Central memory CD8-positive, alpha-beta T cell (primary cell): ENCODE measurements at regions not wholly inside any gene's neighbourhood (a gene's known extent, or its start where the extent isn't known, plus 50 kb on each side); places are given as distances from the start of the nearest gene placed in this dataset.

Source experiments
- ATAC-seq: fragments of 150-1000 bp; cut with Tn5 transposase; replicated peaks from 2 replicates; pipeline ENCODE4 v1.10.0; 2022; ENCODE audit warnings: mild to moderate bottlenecking, moderate FRiP score, moderate number of reproducible peaks; ENCODE audit not compliant: poor library complexity, severe bottlenecking; ENCODE audit errors: extremely low read depth
- DNase-seq, 2 donors: peaks; one replicate each; pipeline ENCODE4 v3.0.0; 2021; ENCODE audit warnings: low spot score in 2 of 2
- H3K27ac Mint-ChIP-seq: one replicate; pipeline ENCODE4 v1.8.0; 2022; ENCODE audit warnings: low read depth, mild to moderate bottlenecking, moderate library complexity, mixed read lengths
- H3K27me3 Mint-ChIP-seq: one replicate; pipeline ENCODE4 v1.8.0; 2022; ENCODE audit warnings: mixed read lengths
- H3K36me3 Mint-ChIP-seq: one replicate; pipeline ENCODE4 v1.8.0; 2022; ENCODE audit warnings: mild to moderate bottlenecking, moderate library complexity, mixed read lengths; ENCODE audit not compliant: insufficient read depth
- H3K4me1 Mint-ChIP-seq: one replicate; pipeline ENCODE4 v1.8.0; 2022; ENCODE audit warnings: mixed read lengths
- H3K4me3 Mint-ChIP-seq: one replicate; pipeline ENCODE4 v1.8.0; 2022; ENCODE audit warnings: mild to moderate bottlenecking, moderate library complexity, mixed read lengths
- H3K9me3 Mint-ChIP-seq: one replicate; pipeline ENCODE4 v1.8.0; 2022; ENCODE audit warnings: mixed read lengths

- H3K4me3 Mint-ChIP-seq, result no peak overlapping the region
- H3K9me3 Mint-ChIP-seq, result peaks cover 7% of the 10 kb centered on the region
- no peak overlapping the region for H3K27ac Mint-ChIP-seq
- no peaks in the 10 kb centered on the region for H3K4me1 Mint-ChIP-seq
- peaks cover 31% of the 10 kb centered on the region for H3K27me3 Mint-ChIP-seq
- no peak for DNase-seq
- H3K36me3 Mint-ChIP-seq, result no peaks in the 10 kb centered on the region
- ATAC-seq, result no peak
These were observed 376.8 kb upstream of the AJAP1 start for GRCh38 chr1:4277598-4277997.

DNA sequence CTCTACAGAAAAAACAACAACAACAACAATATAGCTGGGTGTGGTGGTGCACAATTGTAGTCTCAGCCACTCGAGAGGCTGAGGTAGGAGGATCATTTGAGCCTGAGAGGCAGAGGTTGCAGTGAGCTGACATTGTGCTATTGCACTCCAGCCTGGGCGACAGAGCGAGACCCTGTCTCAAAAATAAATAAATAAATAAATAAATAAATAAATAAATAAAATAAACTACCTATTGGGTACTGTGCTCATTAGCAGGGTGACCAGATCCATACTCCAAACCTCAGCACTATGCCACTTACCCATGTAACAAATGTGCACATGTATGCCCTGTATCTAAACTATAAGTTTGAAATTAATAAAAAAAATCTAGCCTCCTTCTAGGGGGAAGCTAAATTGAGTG is 369.4 kb upstream of the AJAP1 start:
- Mint-ChIP-seq H3K9me3 (peaks cover 6% of the 10 kb centered on the region), H3K4me1 (no peaks in the 10 kb centered on the region), H3K4me3 (no peak overlapping the region), H3K27me3 (peaks cover 25% of the 10 kb centered on the region), H3K36me3 (no peaks in the 10 kb centered on the region), H3K27ac (no peak overlapping the region)
- DNase-seq, result no peak
- no peak for ATAC-seq

GRCh38 chr1:4292861-4293260 is 361.5 kb upstream of the AJAP1 start:
- Mint-ChIP-seq H3K4me3 (no peak overlapping the region), H3K4me1 (no peaks in the 10 kb centered on the region), H3K27ac (no peak overlapping the region), H3K9me3 (peaks cover 15% of the 10 kb centered on the region), H3K36me3 (no peaks in the 10 kb centered on the region), H3K27me3 (peaks cover 74% of the 10 kb centered on the region)
- DNase-seq (no peak), ATAC-seq (no peak)

GRCh38 chr1:4298361-4299083 is 355.9 kb upstream of the AJAP1 start:
- DNase-seq (no peak), ATAC-seq (no peak)
- Mint-ChIP-seq H3K4me1 (no peaks in the 10 kb centered on the region), H3K27ac (no peak overlapping the region), H3K9me3 (peaks cover 21% of the 10 kb centered on the region), H3K36me3 (no peaks in the 10 kb centered on the region), H3K4me3 (no peak overlapping the region), H3K27me3 (peaks cover 19% of the 10 kb centered on the region)

DNA sequence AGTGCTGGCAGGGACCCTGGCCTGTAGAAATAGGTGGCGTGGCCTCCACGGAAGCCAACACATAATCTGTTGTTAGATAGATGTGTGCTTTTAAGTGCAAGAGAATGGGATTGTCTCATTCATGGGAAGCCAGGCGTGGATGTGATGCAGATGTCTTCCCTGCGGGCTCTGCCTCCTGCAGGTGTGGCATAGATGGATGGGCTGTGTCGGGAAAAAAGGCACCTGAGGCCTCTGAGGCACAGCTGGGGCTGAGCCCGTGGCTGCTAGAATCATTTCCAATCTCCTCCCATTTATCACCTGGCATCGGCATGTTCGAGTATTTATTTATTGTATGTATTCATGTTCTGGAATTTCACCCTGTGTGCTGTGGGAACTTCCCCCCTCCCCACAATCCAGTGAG is 353.4 kb upstream of the AJAP1 start:
- H3K4me3 Mint-ChIP-seq, result no peak overlapping the region
- H3K27ac Mint-ChIP-seq, result no peak overlapping the region
- H3K27me3 Mint-ChIP-seq, result peaks cover 21% of the 10 kb centered on the region
- H3K4me1 Mint-ChIP-seq, result no peaks in the 10 kb centered on the region
- no peak for DNase-seq
- no peaks in the 10 kb centered on the region for H3K36me3 Mint-ChIP-seq
- peaks cover 19% of the 10 kb centered on the region for H3K9me3 Mint-ChIP-seq
- ATAC-seq, result no peak

DNA sequence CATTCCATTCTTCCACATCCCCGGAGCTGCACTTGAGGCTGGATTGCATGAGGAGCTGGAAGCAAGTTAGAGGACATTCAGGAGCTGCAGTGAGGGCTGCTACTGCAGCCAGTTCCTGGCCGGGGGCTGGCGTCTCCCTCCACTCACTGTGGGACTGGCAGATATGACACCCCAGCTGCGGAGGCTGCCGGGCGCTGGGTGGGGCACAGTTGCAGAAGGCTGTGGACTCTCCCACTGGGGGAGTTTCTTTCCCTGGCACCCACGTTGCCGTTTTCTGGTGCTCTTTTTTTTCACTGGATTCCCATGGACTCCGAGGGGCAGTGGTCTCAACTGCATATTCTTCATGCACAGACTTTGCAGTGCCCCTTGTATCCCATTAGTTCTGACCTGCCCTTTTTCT is 351.1 kb upstream of the AJAP1 start:
- DNase-seq (no peak), ATAC-seq (no peak)
- Mint-ChIP-seq H3K4me3 (no peak overlapping the region), H3K27ac (no peak overlapping the region), H3K9me3 (peaks cover 6% of the 10 kb centered on the region), H3K4me1 (no peaks in the 10 kb centered on the region), H3K36me3 (no peaks in the 10 kb centered on the region), H3K27me3 (peaks cover 9% of the 10 kb centered on the region)

GRCh38 chr1:4305526-4306301 is 348.7 kb upstream of the AJAP1 start:
- Mint-ChIP-seq H3K4me1 (no peaks in the 10 kb centered on the region), H3K4me3 (no peak overlapping the region), H3K36me3 (no peaks in the 10 kb centered on the region), H3K27me3 (peaks cover 9% of the 10 kb centered on the region), H3K27ac (no peak overlapping the region), H3K9me3 (peaks cover 6% of the 10 kb centered on the region)
- DNase-seq (no peak), ATAC-seq (no peak)

GRCh38 chr1:4306559-4307467 is 347.6 kb upstream of the AJAP1 start:
- peaks cover 18% of the 10 kb centered on the region for H3K27me3 Mint-ChIP-seq
- H3K4me1 Mint-ChIP-seq, result no peaks in the 10 kb centered on the region
- ATAC-seq (no peak), DNase-seq (no peak)
- H3K36me3 Mint-ChIP-seq, result no peaks in the 10 kb centered on the region
- no peak overlapping the region for H3K4me3 Mint-ChIP-seq
- H3K27ac Mint-ChIP-seq, result no peak overlapping the region
- H3K9me3 Mint-ChIP-seq, result peaks cover 6% of the 10 kb centered on the region

DNA sequence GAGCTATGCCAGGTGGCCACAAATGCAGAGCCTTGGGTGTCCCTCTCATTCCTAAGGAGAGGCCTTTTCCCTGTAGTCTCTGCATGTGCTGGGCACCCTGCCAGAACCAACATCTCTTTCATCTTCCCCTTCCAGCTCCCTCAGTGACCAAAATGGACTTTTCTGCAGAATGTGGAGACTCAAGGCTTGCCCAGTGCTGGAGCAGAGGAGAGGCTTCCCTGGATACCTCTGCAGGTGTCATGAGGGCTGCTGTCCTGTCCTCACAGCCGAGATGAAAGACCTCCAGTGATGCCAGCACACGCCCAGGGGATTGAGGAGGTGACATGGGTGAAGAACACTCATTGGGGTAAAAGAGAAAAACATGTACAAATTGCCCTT is 347.0 kb upstream of the AJAP1 start:
- ATAC-seq, result no peak
- no peaks in the 10 kb centered on the region for H3K36me3 Mint-ChIP-seq
- H3K27me3 Mint-ChIP-seq, result peaks cover 21% of the 10 kb centered on the region
- H3K9me3 Mint-ChIP-seq, result peaks cover 6% of the 10 kb centered on the region
- no peak overlapping the region for H3K4me3 Mint-ChIP-seq
- no peak for DNase-seq
- H3K27ac Mint-ChIP-seq, result no peak overlapping the region
- no peaks in the 10 kb centered on the region for H3K4me1 Mint-ChIP-seq

GRCh38 chr1:4307911-4308545 is 346.4 kb upstream of the AJAP1 start:
- no peak for ATAC-seq
- H3K9me3 Mint-ChIP-seq, result peaks cover 2% of the 10 kb centered on the region
- no peaks in the 10 kb centered on the region for H3K36me3 Mint-ChIP-seq
- H3K4me3 Mint-ChIP-seq, result no peak overlapping the region
- peaks cover 21% of the 10 kb centered on the region for H3K27me3 Mint-ChIP-seq
- DNase-seq, result no peak
- no peak overlapping the region for H3K27ac Mint-ChIP-seq
- no peaks in the 10 kb centered on the region for H3K4me1 Mint-ChIP-seq

DNA sequence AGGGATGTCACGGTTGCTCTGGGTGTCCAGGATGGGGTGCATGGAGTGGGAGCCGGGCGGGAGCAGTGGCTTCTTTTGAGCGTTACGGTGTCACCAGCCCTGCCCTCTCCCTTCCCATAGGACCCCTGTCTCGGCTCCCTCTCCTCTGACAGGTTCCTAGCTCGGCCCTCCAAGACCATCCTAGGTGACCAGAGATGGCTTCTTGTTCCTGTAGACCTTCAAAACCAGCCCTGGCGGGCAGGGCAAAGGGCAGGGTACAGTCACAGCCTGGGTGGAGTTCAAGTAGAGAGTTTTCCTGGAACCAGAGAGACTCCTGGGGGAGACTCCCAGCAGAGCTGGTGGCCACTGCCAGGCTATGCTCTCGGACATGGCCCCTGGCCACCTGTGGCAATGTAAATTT is 345.6 kb upstream of the AJAP1 start:
- H3K4me1 Mint-ChIP-seq, result no peaks in the 10 kb centered on the region
- no peak for DNase-seq
- H3K9me3 Mint-ChIP-seq, result peaks cover 4% of the 10 kb centered on the region
- H3K36me3 Mint-ChIP-seq, result no peaks in the 10 kb centered on the region
- H3K27me3 Mint-ChIP-seq, result peaks cover 21% of the 10 kb centered on the region
- no peak overlapping the region for H3K4me3 Mint-ChIP-seq
- no peak overlapping the region for H3K27ac Mint-ChIP-seq
- ATAC-seq, result no peak

GRCh38 chr1:4309676-4310320 is 344.6 kb upstream of the AJAP1 start:
- Mint-ChIP-seq H3K27ac (no peak overlapping the region), H3K36me3 (no peaks in the 10 kb centered on the region), H3K4me1 (no peaks in the 10 kb centered on the region), H3K4me3 (no peak overlapping the region), H3K27me3 (peaks cover 17% of the 10 kb centered on the region), H3K9me3 (peaks cover 5% of the 10 kb centered on the region)
- DNase-seq (no peak), ATAC-seq (no peak)
